ENCODE measurements at regions not wholly inside any gene's neighbourhood (a gene's known extent, or its start where the extent isn't known, plus 50 kb on each side); places are given as distances from the start of the nearest gene placed in this dataset.

DNA sequence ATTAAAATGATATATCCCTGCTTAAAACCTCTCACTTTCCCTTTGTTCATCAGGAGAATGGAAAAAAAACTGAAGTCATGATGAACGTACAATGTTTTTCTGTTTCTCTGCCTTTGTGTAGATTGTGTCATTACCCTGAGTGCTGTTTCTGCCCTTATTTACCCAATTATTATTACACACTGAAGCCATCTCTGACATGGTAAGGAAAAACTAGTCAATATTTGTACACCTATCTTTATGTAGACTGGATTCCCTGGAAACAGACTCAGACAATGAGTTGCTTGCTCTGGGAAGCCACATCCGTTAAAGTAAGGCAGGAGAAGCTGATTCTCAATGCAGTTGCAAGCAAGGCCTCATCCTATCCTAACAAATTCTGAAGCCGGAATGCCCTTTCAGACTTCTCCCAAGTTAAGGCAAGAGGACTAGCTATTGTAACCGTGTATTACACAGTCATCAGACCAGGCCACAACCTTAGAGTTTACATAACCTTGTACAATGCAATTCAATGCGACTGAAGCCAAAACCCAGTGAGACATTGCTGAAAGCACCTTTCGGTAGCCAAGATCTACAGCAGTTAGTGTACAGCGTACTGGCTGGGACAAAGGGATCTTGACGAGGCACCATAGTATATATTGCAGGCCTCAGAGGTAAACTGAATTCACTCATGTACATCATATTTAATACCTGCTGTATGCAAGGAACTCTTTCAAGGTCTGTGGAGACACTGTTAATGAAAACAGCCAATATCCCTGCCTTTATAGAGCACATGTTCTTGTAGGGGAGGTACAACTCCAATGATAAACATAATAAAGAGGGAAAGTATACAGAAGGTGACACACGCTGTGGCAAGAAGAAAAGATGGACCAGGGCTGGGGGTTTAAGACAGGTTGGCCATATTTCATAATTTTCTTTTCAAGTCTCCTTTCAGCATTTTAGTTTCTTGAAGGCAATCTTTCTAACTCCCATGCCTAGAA, 1040.8 kb upstream of the SEMA6D start:
- no peak for DNase-seq

DNA sequence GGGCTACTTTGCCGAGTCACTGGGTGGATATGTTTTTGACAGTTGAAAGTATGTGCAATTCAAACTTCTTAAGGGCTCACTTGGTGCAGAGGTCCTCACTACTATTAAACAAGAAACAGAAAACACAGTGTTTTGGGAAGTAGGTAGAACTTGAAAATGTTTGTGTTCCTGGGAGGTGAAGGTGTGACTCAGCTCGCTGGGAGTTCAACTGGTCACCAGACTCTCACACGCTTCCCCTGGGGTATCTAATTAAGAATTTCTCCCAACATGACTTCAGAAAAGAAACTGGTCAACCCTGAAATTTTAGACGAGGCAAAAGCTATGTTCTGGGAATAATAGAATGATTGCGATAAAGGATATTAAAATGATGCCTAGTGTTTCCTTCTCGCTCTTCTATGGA, 1039.8 kb upstream of the SEMA6D start:
- no peak for DNase-seq

DNA sequence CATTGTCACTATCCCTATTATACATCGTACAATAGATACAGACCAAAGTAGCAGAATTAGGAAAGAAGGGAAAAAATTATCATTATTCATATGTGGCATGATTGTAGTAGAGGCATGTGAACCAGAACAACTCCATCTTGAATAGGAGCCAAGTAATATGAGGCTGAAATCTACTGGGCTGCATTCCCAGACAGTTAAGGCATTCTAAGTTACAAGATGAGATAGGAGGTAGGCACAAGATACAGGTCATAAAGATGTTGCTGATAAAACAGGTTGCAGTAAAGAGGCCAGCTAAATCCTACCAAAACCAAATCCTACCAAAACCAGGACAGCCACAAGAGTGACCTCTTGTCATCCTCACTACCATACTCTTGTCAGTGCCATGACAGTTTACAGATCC, 1035.4 kb upstream of the SEMA6D start:
- no peak for DNase-seq

DNA sequence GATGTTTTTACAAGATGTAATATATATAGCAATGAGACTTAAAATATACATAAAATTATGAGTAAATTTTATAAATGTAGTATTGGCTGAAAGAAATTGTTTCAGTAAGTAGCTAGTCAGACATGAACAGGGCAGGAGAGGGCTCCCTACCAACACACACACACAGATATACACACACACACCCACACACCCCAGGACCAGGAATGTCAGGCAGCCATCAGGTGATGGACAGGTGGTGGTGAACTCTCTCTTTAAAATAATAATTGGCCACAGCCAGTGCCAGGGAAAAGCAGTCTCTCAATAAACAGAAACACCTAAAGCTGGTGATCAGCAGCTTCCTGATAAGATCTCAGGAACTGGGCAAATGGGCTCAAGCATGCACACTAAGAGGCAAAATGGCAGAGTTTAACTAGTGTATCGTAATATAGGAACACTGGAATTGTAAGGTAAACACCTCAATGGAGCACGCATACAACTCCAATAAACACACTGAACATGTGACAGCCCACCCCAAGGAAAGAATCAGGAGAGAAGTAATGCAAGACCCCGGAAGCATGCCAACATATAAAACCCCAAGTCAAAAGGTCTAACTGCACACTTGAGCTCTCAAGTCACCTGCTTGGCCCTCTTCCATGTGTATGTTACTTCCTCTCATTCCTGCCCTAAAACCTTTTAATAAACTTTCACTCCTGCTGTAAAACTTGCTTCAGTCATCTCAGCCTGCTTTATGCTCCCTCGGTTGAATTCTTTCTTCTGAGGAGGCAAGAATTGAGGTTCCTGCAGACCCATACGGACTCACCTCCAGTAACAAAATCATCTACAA, 1034.1 kb upstream of the SEMA6D start:
- no peak for DNase-seq

DNA sequence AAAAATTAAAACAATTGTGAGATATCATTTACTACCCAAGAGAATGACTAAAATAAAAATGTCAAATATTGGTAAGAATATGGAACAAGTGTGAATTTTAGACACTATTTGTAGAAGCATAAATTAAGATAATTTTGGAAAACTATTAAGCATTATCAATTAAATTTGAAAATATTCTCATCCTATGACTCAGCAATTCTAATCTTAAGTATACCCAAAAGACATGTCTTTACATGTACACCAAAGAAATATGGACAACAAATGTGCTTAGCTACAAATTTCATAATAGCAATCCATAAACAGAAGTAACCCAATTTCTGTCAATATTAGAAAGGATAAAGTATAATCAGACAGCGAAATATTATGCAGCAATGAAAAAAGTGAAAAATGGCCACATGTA, 1032.2 kb upstream of the SEMA6D start:
- DNase-seq, result no peak

DNA sequence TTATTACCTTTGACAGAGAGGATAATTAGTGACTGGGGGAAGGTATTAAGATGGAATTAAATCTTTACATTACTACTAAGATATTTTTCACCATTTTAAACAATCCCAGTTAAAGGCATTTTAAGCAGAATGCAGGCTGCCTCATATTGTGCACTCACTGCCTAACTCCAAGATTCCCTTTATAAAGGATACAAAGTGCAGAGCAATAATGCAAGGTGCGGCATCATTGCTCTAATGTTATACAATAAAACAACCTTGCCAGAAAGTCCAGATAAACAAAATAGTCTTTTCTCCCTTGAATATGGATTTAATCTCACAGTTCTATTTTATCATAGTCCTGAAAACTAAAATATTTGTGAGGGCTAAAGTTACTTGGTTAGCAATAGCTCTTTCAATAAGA, 1031.6 kb upstream of the SEMA6D start:
- DNase-seq, result no peak

DNA sequence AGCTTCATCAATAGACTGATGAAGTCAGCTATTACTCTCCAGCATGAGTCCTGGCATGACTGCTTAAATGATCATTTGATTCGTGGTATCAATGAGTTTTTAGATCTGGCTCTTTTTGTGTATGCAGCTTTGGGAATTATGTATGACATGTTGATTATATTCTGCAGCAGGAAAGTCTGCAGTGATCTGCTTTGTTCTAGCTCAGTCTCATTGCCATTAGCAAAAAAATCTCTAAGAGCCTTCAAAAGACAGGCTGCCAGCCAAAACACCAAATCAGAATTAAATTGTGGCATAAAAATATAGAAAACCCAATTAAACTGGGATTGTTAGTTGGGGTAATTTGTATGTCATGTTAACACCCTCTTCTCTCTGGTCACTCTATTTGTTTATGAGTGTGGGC, 1021.0 kb upstream of the SEMA6D start:
- no peak for DNase-seq

DNA sequence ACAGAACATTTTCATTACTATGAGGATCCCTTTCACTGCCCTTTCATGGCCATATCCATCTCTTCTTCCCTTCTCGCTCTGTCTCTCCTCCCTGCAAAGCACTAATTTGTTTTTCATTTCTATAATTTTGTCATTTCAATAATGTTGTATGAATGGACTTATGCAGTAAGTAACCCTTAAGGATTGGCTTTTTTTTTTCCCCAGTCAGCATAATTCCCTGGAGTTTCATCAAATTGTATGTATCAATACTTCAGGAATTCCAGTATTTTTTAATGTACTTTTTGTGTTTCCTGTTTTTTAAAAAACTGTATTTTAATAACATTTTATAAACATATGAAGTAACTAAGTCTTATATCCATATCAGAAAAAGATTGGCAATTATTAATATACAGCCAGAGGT, 1016.0 kb upstream of the SEMA6D start:
- no peak for DNase-seq

DNA sequence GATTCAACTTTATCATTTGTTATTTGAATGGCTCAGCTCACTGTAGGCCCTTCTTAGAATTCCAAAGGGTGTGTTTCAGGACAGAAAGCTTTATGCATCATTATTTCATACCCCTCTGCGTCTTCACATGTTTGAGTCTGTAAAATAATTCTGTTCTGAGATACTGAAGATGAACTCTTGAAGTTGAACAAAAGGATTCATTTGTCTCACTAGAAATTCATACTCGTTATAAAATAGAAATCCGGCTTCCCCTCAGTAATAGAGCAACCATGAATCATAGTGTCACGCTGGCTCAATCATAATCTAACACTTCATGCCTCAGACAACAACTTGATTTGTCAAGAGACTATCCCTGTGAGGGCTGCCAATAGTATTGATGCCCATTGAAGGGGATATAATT, 1015.4 kb upstream of the SEMA6D start:
- no peak for DNase-seq

DNA sequence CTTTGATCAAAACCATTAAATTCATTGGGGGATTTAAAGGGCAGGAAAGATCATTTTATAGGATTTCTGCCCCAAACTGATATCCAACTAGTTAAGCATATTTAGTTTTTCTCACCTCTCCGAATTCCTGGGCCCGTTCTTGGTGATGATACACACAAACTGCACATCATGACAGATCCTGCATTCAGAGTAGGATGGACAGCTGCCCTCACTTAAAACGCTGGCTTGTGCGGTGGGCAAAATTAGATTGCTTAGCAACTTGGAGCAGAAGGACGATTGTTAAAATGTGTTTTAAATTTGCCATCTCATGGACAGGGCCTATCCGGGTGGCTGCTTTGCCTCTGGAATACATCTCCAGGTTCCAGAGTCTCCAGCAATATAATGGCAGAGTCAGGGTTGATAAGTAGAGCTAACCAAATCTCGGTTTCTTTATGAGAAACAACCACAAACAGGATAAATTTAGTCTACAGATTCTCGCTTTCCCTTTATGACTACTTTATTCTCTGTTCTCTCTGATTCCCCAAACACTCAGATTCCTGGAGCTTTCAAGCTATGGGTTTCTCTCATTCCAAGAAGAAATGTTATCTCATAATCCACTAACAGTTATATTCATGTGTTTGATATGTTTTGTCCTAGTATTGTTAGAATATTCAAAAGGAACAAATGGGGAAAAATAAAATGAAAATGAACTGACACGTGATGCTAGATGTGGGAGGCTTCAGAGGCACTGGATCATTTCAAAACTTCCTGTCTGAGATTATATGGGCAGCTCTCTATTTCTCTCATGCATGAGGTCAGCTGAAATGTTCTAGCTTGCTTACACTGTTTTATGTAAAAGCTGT, 1014.1 kb upstream of the SEMA6D start:
- DNase-seq, result peak; percentile 30

DNA sequence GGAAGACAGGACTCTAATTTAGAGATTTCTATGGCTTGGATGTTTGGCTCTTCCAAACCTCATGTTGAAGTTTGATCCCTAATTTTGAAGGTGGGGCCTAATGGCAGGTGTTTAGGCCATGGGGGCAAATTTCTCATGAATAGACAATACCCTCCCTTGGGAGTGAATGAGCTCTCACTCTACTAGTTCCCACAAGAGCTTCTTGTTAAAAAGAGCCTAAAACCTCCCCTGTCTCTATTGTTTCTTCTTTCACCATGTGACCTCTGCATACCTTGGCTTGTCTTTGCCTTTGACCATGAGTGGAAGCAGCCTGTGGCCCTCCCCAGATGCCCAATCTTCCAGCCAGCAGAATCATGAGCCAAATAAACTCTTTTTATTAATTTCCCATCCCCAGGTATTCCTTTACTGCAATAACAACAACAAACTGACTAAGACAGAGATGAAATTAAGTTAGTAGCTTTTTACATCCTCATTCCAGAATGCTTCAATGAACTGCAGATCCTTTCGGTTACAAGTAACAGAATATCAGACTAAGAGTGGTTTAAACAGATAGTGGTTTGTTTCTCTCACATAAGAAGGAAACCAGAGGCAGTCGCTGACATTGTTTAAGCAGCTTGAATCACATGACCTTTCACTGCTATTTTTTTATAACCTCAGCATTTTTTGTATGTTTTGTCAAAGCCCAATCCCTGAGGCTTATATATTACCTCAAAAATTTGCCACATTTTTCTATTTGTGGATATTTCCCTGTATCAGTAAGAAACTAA, 1013.3 kb upstream of the SEMA6D start:
- DNase-seq, result no peak

DNA sequence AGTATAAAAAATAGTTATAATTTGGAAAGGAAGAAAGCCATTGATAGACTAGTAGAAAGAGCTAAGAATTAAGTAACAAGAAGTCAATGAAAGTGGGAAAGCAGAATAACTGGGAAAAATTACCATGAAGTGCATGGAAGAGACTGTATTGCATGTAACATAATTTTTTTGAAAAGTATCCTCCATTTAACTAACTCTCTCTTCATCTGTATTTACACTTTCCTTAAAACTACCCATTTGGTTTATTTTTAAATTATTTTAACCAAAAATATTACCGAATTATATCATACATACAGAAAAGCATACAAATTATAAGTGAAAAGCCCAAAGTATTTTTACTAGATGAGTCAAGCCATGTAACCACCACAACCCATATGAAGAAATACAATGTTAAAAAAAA, 1009.9 kb upstream of the SEMA6D start:
- DNase-seq, result peak; percentile 30

DNA sequence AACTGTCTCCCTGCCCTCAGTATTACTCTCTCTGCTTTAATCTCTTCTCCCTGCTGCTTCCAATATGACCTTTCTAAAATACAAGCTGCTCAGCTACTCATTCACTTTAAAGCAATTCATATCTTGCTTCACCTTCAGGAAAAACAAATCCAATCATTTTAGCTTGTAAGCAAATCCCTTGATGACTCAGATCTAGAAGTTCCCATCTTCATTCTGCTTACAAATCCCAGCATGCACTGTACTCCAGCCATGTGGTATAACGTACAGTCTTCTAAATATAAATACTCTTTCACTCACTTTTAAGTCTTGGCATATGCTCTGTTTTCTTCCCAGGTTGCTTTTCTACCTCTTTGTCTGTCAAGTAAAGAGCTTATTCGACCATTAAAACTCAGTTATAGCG, 1009.1 kb upstream of the SEMA6D start:
- peak; percentile 28 for DNase-seq

DNA sequence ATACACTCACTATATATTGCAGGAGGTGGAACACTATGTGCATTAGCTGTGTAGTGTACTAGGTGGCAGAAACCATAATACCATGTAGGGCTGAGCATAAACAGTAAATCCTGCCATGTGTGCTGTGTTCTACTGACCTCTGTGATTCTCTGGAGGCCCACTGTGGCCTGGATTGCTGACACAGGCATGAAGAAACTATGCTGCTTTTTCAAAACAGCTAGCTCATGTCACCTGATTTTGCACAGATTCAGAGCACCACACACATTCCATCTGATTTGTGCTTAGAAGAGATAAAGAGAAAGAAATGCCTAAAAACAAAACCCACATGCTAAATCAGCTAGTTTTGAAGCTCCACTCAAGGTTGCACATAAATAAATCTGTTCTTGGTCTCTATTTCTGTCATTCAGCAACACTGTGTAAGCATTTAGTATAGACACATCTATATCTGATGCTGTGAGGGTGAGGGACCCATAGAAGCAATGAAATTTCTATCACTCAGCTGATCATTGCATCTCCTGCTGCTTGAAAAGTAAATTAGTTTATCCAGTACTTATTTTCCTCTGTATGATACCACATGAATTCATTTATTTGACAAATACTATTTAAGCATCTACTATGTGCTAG, 1007.7 kb upstream of the SEMA6D start:
- no peak for DNase-seq

DNA sequence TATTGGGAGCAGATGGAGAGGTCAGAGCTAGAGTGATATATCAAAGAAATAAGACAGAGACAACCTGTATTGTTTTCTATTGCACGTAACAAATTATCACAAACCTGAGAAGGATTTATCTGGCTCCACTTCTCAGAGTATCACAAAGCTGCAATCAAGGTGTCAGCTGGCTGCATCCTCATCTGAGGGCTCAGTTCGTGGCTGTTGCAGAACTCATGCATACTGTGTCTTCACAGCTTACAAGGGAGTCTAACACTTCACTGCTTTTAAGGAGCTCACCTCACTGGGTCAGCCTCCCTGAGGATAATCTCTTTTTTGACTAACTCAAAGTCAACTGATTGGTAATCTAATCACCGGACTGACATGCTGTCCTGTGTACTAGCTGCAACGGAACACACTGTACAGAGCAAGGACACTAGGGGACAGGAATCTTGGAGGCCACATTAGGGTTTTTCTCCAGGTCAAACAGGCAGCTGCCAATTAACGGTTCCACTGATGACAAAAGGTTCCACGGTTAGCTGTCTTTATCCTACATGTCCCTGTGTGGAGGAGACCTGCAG, 1006.8 kb upstream of the SEMA6D start:
- DNase-seq, result no peak

DNA sequence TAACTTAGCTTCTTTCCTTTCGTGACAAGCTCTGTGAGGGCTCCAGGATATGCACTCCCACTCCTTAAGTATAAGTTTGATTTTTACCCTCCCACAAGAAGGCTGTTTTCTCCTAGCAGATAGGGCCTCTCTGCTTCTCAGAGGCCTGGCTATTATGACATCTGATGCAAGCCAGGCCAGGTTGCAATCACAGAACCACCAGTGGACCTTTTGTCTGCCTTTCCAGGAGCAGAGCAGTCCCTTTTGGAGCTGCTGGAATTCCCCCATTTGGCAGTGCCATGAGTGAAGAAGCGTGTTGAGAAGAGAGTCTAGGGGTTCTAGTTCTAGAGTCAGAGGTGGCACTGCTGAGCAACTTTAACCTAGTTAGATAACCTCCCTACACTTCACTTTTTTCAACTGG, 1004.3 kb upstream of the SEMA6D start:
- DNase-seq, result no peak

DNA sequence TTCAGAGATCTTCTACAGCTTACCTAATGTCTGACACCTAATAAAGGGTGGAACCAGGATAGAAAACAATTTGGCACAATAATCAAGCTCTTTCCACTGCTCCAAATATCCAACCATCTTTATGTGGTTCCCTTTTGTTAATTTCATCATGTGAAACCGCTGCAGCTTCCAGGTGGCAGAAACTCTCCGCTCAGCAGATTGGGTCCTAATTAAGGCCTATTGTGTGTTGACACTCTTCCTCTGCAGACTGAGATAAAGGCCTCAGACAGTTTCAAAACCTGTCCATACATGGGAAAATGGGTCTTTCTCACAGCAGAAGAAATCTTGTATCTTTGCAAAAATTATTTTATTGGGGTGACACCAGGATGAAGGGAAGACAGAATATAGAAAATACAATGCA, 1002.4 kb upstream of the SEMA6D start:
- no peak for DNase-seq

DNA sequence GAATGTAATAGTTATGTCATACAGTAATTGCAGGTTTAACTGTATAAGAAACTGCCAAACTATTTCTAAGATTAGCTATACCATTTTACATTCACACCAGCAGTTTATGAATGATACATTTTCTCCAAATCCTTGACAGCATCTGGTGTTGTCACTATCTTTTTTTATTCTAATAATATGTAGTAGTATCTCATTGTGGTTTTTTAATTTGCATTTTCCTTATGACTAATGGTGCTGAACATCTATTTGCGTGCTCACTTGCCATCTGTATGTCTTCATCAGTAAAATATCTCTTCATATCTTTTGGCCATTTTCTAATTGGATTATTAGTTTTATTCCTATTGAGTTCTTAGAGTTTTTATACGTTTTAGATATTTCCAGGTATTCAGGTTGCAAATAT, 994.0 kb upstream of the SEMA6D start:
- DNase-seq, result no peak

DNA sequence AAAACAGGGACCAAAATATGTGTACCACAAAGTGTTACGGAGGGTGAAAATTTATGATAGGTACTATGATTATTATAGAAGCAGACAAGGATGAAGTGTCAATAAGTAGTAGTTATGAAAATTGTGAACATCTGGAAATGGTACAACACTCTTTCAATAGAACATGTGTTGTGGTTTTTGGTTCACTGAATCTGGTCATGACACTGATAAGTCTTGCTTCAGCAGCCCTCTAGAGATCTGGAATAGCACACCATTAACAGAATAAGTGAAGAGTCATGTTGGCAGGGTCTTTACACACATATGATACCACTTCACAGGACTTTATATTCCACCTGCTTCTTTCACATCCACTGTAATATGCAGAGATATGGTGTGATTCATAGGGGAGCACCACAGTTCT, 985.2 kb upstream of the SEMA6D start:
- peak; percentile 44 for DNase-seq

DNA sequence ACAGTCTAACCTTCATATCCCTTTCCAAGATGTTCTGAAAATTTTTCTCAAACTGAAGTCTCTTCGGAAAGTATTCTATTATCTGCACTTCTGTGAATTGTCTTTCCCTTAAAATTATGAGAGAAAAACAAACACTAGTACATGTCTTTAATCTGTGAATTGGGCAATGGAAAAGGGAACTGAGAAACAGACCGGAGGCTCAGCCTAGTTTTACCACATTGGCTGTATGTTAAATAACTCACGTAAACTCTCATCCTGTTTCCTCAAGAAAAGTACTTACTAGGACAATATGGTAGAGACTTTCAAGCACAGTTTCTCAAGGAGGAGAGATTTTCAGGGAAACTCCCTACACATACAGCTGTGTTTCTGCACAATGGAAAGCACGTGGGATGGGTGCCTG, 982.2 kb upstream of the SEMA6D start:
- peak; percentile 91 for DNase-seq

DNA sequence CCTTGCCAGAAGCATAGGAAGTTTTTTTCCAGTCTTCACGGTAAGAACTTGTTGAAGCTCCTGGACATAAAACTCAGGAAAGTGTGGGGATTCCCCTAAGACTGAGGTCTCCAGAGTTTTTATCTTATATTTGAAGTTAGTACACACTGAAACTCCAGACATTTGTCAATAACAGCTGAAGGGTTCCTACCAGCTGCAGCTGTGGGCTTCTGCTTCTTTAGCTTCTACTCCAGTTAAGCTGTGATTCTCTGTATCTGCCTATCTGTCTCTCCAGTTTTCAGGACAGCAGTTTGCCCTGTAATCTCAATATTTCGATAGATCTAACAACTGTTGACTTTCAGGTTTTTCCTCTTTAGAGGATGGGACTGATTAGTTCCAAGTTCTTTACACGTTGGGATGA, 966.0 kb upstream of the SEMA6D start:
- no peak for DNase-seq

DNA sequence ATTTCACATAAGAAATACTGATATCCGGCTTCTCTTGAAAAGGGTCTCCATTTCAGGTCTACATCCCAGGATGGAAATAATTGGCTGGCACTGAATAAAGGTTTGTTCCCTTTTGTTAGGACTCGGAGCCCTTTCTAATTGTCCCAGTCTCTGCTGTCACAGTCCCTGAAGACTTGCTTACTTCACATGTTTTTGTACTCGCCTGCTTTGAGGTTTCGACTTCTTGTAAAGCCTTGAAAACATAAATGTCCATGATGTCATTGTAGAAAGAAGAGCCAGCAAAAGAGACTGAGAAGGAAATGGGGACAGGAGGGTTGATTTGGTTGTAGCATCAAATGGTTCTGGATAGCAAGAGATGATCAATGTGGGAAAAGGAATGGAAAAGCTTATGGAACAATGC, 963.4 kb upstream of the SEMA6D start:
- DNase-seq, result no peak

Data from MV-4-11 (cell line).